Esophagus squamous epithelium (tissue), 4 donors: ENCODE measurements at regions not wholly inside any gene's neighbourhood (a gene's known extent, or its start where the extent isn't known, plus 50 kb on each side); places are given as distances from the start of the nearest gene placed in this dataset.

Source experiments
- POLR2A ChIP-seq, 4 donors: fragments of 450-650 bp; IDR thresholded peaks; one replicate each; pipeline ENCODE4 v1.6.1; 2017; ENCODE audit warnings: antibody characterized with exemption in 4 of 4, mild to moderate bottlenecking in 4 of 4, moderate library complexity in 3 of 4
- TF ChIP-seq, protein P1 (sequence below), 6 experiments: fragments of 450-650 bp in 4 of 6; fragments of 200-600 bp in 2 of 6; sonication (generic) in 2 of 6; IDR thresholded peaks; one replicate each; pipeline ENCODE4 v1.5.1; 2016 to 2019; ENCODE audit warnings: antibody characterized with exemption in 6 of 6, mild to moderate bottlenecking in 4 of 6, moderate library complexity in 4 of 6

DNA sequence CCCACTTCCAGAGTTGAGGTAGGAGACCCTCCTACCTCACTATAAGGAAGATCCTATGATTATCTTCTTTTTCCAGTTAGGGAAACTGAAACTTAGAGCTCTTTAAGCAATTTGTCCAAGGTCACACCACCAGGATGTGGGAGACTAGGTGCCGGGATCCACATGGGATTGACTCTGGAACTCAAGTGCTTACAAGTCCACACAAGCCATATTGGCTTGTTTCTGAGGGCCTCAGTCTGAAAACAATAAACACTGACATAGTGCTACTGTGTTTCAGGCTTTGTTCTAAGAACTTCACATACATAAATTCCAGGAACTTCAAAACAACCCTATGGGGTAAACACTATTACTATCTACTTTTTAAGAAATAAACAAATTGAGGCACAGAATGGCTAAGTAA lies 481.3 kb downstream of the ZSWIM6 start:
- TF ChIP-seq, protein P1, sequence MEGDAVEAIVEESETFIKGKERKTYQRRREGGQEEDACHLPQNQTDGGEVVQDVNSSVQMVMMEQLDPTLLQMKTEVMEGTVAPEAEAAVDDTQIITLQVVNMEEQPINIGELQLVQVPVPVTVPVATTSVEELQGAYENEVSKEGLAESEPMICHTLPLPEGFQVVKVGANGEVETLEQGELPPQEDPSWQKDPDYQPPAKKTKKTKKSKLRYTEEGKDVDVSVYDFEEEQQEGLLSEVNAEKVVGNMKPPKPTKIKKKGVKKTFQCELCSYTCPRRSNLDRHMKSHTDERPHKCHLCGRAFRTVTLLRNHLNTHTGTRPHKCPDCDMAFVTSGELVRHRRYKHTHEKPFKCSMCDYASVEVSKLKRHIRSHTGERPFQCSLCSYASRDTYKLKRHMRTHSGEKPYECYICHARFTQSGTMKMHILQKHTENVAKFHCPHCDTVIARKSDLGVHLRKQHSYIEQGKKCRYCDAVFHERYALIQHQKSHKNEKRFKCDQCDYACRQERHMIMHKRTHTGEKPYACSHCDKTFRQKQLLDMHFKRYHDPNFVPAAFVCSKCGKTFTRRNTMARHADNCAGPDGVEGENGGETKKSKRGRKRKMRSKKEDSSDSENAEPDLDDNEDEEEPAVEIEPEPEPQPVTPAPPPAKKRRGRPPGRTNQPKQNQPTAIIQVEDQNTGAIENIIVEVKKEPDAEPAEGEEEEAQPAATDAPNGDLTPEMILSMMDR (IDR thresholded peaks at IDR 0.05): no peak
- TF ChIP-seq POLR2A (IDR thresholded peaks at IDR 0.05): no peak
